ENCODE measurements at regions not wholly inside any gene's neighbourhood (a gene's known extent, or its start where the extent isn't known, plus 50 kb on each side); places are given as distances from the start of the nearest gene placed in this dataset.

DNA sequence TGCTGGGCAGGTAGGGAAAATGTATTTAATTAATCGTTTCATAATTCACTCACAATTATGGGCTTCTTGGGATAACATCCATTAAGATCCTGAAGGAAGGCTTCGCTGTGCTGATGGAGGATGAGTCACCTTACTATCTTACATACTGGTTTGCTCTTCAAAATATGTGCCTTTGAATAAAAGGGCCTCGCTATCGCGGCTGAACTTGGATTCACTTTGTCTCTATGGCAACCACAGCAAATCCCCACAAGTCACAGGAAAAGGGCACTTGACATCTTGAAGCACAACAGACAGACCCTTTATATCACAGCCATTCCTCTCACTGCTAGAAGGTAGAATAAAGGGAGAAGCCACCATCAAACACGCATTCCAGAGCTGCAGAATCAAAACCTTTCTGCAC lies 141.3 kb upstream of the MYLIP start:
- Histone ChIP-seq H3K36me3 (no peaks in the 10 kb centered on the region), H3K9me3 (no peaks in the 10 kb centered on the region), H3K4me3 (no peak overlapping the region), H3K27me3 (no peaks in the 10 kb centered on the region), H3K4me1 (no peaks in the 10 kb centered on the region), H3K27ac (no peak overlapping the region)
- DNase-seq (ENCODE audit: low spot score in 2 of 2) = no peak
- intact Hi-C loops (cut with DNase I; ENCODE audit: low total_unique reads) = no loop called here
- TF ChIP-seq, protein P1, sequence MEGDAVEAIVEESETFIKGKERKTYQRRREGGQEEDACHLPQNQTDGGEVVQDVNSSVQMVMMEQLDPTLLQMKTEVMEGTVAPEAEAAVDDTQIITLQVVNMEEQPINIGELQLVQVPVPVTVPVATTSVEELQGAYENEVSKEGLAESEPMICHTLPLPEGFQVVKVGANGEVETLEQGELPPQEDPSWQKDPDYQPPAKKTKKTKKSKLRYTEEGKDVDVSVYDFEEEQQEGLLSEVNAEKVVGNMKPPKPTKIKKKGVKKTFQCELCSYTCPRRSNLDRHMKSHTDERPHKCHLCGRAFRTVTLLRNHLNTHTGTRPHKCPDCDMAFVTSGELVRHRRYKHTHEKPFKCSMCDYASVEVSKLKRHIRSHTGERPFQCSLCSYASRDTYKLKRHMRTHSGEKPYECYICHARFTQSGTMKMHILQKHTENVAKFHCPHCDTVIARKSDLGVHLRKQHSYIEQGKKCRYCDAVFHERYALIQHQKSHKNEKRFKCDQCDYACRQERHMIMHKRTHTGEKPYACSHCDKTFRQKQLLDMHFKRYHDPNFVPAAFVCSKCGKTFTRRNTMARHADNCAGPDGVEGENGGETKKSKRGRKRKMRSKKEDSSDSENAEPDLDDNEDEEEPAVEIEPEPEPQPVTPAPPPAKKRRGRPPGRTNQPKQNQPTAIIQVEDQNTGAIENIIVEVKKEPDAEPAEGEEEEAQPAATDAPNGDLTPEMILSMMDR (IDR thresholded peaks at IDR 0.05) = no peak
- no peak for TF ChIP-seq POLR2A (IDR thresholded peaks at IDR 0.05)
- no peak for TF ChIP-seq POLR2AphosphoS5 (IDR thresholded peaks at IDR 0.05)

DNA sequence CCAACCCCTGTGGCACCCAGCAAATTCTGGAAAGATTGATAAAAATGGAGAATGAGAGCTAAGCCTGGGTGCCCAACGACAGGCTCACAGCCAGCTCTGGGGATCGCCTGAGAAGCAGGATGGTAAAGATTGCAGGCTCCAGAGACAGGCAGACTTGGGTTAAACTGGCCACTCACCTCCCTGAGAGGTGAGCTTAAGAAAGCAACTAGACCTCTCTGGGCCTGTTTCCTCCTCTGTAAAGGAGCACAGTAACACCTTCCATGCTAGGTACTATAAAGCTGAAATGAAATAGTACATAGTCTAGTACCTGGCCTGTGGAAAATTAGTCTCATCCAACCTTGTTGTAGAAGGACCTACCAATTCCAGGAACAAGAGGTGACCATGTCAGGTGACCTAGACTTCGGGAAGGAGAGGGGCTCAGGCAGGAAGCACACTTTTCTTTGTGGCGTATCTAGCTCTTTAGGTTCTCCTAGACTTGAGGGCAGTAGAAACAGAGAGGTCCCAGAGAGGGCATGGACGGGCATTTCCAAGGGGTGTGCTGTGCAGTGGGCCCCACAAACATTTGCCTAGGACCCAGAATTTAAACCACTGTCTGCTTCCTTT lies 142.8 kb upstream of the MYLIP start:
- Histone ChIP-seq H3K27ac (no peak overlapping the region), H3K4me1 (no peaks in the 10 kb centered on the region), H3K36me3 (no peaks in the 10 kb centered on the region), H3K9me3 (no peaks in the 10 kb centered on the region), H3K27me3 (no peaks in the 10 kb centered on the region), H3K4me3 (no peak overlapping the region)
- no peak for DNase-seq (ENCODE audit: low spot score in 2 of 2)
- TF ChIP-seq POLR2AphosphoS5 (IDR thresholded peaks at IDR 0.05) (no peak), POLR2A (IDR thresholded peaks at IDR 0.05) (no peak)
- TF ChIP-seq, protein P1 (IDR thresholded peaks at IDR 0.05) = no peak
- intact Hi-C loops (cut with DNase I; ENCODE audit: low total_unique reads) = no loop called here

DNA sequence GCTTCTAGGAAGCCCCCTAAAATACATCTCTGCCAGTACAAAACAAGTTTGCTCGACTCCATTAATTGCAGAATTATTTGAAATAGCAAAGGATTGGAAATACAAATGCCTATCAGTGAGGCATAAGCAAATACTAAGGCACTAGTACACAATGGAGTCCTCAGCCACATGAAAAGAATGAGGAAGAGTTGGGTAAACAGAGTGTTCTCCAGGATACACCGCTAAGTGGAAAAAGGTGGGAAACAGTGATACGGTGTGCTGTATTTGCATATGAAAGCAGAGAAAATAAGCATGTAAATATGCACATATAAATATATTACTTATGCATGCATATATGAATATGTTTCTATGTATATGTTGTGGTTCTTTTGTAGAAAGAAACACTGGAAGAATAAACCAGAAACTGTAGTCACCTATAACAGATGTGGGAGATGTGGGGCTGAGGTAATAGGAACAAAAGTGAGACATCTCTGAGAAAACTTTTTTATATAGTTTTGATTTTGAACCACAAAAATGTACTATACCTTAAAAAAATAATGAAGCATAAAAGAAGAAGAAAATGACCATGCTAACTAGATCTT lies 143.4 kb upstream of the MYLIP start:
- Histone ChIP-seq H3K36me3 (no peaks in the 10 kb centered on the region), H3K4me1 (no peaks in the 10 kb centered on the region), H3K4me3 (no peak overlapping the region), H3K27me3 (no peaks in the 10 kb centered on the region), H3K9me3 (no peaks in the 10 kb centered on the region), H3K27ac (no peak overlapping the region)
- DNase-seq (ENCODE audit: low spot score in 2 of 2) = no peak
- intact Hi-C loops (cut with DNase I; ENCODE audit: low total_unique reads) = no loop called here
- TF ChIP-seq POLR2AphosphoS5 (IDR thresholded peaks at IDR 0.05) = no peak
- TF ChIP-seq, protein P1 (IDR thresholded peaks at IDR 0.05) = no peak
- no peak for TF ChIP-seq POLR2A (IDR thresholded peaks at IDR 0.05)

DNA sequence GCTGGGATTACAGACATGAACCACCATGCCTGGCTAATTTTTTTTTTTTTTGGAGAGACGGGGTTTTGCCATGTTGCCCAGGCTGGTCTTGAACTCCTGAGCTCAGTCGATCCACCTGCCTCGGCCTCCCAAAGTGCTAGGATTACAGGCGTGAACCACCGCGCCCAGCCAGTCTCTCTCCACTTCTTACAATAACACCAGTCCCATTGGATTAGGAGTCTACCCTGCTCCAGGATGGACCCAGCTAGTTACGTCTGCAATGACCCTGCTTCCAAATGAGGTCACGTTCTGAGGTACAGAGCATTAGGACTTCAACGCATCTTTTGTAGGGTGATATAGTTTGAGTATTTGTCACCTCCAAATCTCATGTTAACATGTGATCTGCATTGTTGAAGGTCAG lies 146.9 kb upstream of the MYLIP start:
- TF ChIP-seq POLR2AphosphoS5 (IDR thresholded peaks at IDR 0.05) (no peak), POLR2A (IDR thresholded peaks at IDR 0.05) (no peak)
- TF ChIP-seq, protein P1 (IDR thresholded peaks at IDR 0.05) = no peak
- no peak for DNase-seq (ENCODE audit: low spot score in 2 of 2)
- no peaks in the 10 kb centered on the region for H3K4me1 ChIP-seq
- no peak overlapping the region for H3K27ac ChIP-seq
- intact Hi-C loops (cut with DNase I; ENCODE audit: low total_unique reads) = no loop called here
- H3K9me3 ChIP-seq = no peaks in the 10 kb centered on the region
- no peaks in the 10 kb centered on the region for H3K36me3 ChIP-seq
- H3K4me3 ChIP-seq = no peak overlapping the region
- no peaks in the 10 kb centered on the region for H3K27me3 ChIP-seq

DNA sequence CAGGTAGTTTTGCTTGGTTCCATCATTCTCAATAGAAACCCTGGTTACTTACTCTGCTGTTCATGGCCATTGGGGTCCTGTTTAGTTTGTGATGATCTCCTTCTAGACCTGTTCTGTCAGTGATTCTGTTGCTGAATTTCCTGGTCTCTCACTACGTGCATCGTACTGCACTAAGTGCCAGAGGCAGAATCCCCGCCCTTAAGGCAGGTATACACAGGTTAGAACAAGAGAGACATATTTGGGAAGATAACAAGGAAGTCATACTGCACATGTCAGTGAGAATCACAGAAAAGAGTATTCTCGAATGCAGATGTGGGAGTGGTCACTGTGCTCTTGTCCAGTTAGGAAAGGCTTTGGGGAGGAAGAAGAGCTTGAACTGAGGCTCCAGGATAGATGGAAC lies 148.1 kb upstream of the MYLIP start:
- Histone ChIP-seq H3K9me3 (no peaks in the 10 kb centered on the region), H3K27ac (no peak overlapping the region), H3K36me3 (no peaks in the 10 kb centered on the region), H3K27me3 (no peaks in the 10 kb centered on the region), H3K4me1 (no peaks in the 10 kb centered on the region), H3K4me3 (no peak overlapping the region)
- TF ChIP-seq POLR2A (IDR thresholded peaks at IDR 0.05) (no peak), POLR2AphosphoS5 (IDR thresholded peaks at IDR 0.05) (no peak)
- TF ChIP-seq, protein P1 (IDR thresholded peaks at IDR 0.05) = no peak
- DNase-seq (ENCODE audit: low spot score in 2 of 2) = no peak
- intact Hi-C loops (cut with DNase I; ENCODE audit: low total_unique reads) = no loop called here

Measured in breast epithelium (tissue), 4 donors.